SK-N-MC (cell line): ENCODE measurements at regions not wholly inside any gene's neighbourhood (a gene's known extent, or its start where the extent isn't known, plus 50 kb on each side); places are given as distances from the start of the nearest gene placed in this dataset.

ENCODE experiments used
- EZH2 ChIP-seq: fragments of 200-600 bp; sonication (generic); IDR thresholded peaks from one replicate; pipeline ENCODE4 v1.6.1; 2017; ENCODE audit warnings: antibody characterized with exemption
- POLR2AphosphoS5 ChIP-seq: IDR thresholded peaks from 2 replicates; pipeline ENCODE4 v1.6.1; 2012; ENCODE audit warnings: mild to moderate bottlenecking, low read depth, low read length, borderline replicate concordance

GRCh38 chr20:12823734-12824133, 185.0 kb upstream of the SPTLC3 start:
- TF ChIP-seq EZH2 (no peak), POLR2AphosphoS5 (no peak)
